ENCODE measurements at regions not wholly inside any gene's neighbourhood (a gene's known extent, or its start where the extent isn't known, plus 50 kb on each side); places are given as distances from the start of the nearest gene placed in this dataset.
"Not testable (repeated sequence)": the region's sequence is repeated elsewhere in the genome, so short reads cannot be mapped to it uniquely, and the experiment has no call there.

DNA sequence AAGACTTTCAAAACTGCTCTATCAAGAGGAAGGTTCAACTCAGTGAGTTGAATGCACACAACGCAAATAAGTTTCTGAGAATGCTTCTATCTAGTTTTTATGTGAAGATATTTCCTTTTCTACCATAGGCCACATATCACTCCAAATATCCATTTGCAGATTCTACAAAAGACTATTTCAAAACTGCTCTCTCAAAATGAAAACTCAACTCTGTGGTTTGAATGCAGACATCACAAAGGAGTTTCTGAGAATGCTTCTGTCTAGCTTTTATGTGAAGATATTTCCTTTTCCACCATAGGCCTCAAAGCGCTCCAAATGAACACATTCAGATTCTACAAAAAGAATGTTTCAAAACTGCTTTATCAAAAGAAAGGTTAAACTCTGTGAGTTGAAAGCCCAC lies 1093.1 kb upstream of the DEFB115 start:
- H4K20me1 ChIP-seq (ENCODE audit: insufficient read depth, low read length); H3K4me1 ChIP-seq (ENCODE audit: low read length); H3K9ac ChIP-seq (ENCODE audit: low read length); H3K9me3 ChIP-seq (ENCODE audit: insufficient read depth, low read length); H3K4me2 ChIP-seq (ENCODE audit: low read length); H3K4me3 ChIP-seq (ENCODE audit: low read length); H3K27me3 ChIP-seq (ENCODE audit: low read depth, low read length); H3K79me2 ChIP-seq (ENCODE audit: low read length); H3K27ac ChIP-seq (ENCODE audit: low read length); H2AFZ ChIP-seq (ENCODE audit: low read depth, low read length); H3K36me3 ChIP-seq (replicated peaks; ENCODE audit: low read depth, low read length): not testable (repeated sequence)

DNA sequence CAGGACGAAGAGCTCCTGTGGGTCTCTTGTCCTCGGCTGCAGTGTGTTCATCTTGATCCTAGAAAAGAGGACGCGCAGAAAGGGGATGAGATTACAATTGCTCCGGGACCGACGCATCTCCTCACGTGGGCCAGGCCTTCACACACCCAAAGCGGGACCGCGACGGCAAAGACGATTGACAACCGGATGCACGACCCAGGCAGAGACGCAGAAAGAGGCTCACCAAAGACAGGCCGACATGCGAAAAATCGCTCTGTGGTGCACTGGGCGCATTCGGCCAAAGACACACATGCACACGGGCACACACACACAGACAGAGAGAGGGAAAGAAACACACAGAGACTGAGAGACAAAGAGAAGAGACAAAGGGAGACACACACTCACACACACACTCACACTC lies 1089.9 kb upstream of the DEFB115 start:
- Histone ChIP-seq H3K9me3 (ENCODE audit: insufficient read depth, low read length) (no peaks in the 10 kb centered on the region), H3K27ac (ENCODE audit: low read length) (no peak overlapping the region), H3K4me3 (ENCODE audit: low read length) (no peak overlapping the region), H3K79me2 (ENCODE audit: low read length) (no peaks in the 10 kb centered on the region), H3K27me3 (ENCODE audit: low read depth, low read length) (no peaks in the 10 kb centered on the region), H3K36me3 (replicated peaks; ENCODE audit: low read depth, low read length) (no peaks in the 10 kb centered on the region), H3K4me1 (ENCODE audit: low read length) (no peaks in the 10 kb centered on the region), H4K20me1 (ENCODE audit: insufficient read depth, low read length) (no peaks in the 10 kb centered on the region), H3K4me2 (ENCODE audit: low read length) (no peak overlapping the region), H2AFZ (ENCODE audit: low read depth, low read length) (no peak overlapping the region), H3K9ac (ENCODE audit: low read length) (no peak overlapping the region)
- TF ChIP-seq, protein P1, sequence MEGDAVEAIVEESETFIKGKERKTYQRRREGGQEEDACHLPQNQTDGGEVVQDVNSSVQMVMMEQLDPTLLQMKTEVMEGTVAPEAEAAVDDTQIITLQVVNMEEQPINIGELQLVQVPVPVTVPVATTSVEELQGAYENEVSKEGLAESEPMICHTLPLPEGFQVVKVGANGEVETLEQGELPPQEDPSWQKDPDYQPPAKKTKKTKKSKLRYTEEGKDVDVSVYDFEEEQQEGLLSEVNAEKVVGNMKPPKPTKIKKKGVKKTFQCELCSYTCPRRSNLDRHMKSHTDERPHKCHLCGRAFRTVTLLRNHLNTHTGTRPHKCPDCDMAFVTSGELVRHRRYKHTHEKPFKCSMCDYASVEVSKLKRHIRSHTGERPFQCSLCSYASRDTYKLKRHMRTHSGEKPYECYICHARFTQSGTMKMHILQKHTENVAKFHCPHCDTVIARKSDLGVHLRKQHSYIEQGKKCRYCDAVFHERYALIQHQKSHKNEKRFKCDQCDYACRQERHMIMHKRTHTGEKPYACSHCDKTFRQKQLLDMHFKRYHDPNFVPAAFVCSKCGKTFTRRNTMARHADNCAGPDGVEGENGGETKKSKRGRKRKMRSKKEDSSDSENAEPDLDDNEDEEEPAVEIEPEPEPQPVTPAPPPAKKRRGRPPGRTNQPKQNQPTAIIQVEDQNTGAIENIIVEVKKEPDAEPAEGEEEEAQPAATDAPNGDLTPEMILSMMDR (IDR thresholded peaks at IDR 0.05; ENCODE audit: low read depth, low read length): no peak
- no peak for TF ChIP-seq EZH2phosphoT487 (IDR thresholded peaks at IDR 0.05; ENCODE audit: low read depth)

DNA sequence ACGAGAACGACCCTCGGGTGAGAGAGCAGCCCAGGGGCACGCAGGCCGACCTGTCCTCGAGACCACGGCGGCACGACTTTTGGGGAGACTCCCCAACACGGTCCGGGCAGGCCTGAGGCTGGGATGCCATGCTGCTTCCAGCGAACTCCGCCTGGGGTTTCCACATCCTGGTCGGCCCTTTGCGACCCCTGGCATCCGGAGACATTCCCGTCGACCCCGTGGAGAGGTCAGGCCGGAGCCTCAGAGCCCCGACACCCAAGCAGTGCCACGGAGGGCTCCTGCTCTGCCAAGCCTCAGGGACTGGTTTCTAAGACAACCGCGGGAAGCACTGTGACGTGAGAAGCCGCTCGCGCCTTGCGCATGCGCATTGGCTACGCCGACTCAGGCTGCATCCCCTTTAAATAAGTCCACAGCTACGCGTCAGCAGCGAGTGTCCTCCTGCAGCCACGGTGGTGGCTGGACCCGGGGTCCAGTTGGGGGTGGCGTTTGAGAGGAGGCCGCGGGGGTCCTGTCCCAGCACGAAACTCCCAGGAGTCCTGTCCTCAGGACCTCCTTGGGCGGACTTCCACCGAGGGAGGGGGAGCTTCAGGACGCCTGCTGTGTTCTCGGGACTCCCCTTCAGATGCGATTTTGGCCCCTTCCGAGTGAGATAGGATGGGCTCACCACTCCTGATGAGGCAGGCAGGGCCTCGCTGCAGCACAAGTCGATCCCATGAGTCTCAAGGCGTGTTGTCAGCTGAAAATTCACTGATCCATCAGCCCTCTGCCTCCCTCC lies 1089.3 kb upstream of the DEFB115 start:
- H2AFZ ChIP-seq (ENCODE audit: low read depth, low read length): no peak overlapping the region
- H3K4me2 ChIP-seq (ENCODE audit: low read length): no peak overlapping the region
- H3K27ac ChIP-seq (ENCODE audit: low read length): no peak overlapping the region
- no peaks in the 10 kb centered on the region for H3K36me3 ChIP-seq (replicated peaks; ENCODE audit: low read depth, low read length)
- H3K4me3 ChIP-seq (ENCODE audit: low read length): no peak overlapping the region
- no peaks in the 10 kb centered on the region for H3K4me1 ChIP-seq (ENCODE audit: low read length)
- no peaks in the 10 kb centered on the region for H3K79me2 ChIP-seq (ENCODE audit: low read length)
- H3K9me3 ChIP-seq (ENCODE audit: insufficient read depth, low read length): no peaks in the 10 kb centered on the region
- TF ChIP-seq, protein P1 (IDR thresholded peaks at IDR 0.05; ENCODE audit: low read depth, low read length): no peak
- no peak for TF ChIP-seq EZH2phosphoT487 (IDR thresholded peaks at IDR 0.05; ENCODE audit: low read depth)
- H3K9ac ChIP-seq (ENCODE audit: low read length): no peak overlapping the region
- H4K20me1 ChIP-seq (ENCODE audit: insufficient read depth, low read length): no peaks in the 10 kb centered on the region
- H3K27me3 ChIP-seq (ENCODE audit: low read depth, low read length): no peaks in the 10 kb centered on the region

DNA sequence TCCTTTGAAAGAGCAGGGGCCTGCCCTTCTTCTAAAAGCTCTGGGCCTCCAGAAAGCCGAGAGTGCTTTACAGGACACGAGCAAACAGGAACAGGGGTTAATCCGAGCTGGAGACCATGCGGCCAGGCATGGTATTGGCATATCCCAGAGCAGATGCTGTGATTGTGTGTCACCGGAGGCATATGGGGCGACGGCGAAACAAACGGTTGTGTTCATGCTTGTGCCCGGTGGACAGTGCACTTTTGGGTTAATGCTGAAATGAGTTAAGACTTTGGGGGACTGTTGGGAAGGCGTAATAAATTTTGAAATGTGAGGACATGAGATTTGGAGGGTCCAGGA lies 1088.7 kb upstream of the DEFB115 start:
- no peaks in the 10 kb centered on the region for H3K36me3 ChIP-seq (replicated peaks; ENCODE audit: low read depth, low read length)
- no peaks in the 10 kb centered on the region for H4K20me1 ChIP-seq (ENCODE audit: insufficient read depth, low read length)
- H3K9ac ChIP-seq (ENCODE audit: low read length): no peak overlapping the region
- H3K79me2 ChIP-seq (ENCODE audit: low read length): no peaks in the 10 kb centered on the region
- no peak overlapping the region for H3K4me2 ChIP-seq (ENCODE audit: low read length)
- no peaks in the 10 kb centered on the region for H3K9me3 ChIP-seq (ENCODE audit: insufficient read depth, low read length)
- H3K27ac ChIP-seq (ENCODE audit: low read length): no peak overlapping the region
- no peaks in the 10 kb centered on the region for H3K4me1 ChIP-seq (ENCODE audit: low read length)
- TF ChIP-seq, protein P1 (IDR thresholded peaks at IDR 0.05; ENCODE audit: low read depth, low read length): no peak
- no peak for TF ChIP-seq EZH2phosphoT487 (IDR thresholded peaks at IDR 0.05; ENCODE audit: low read depth)
- H2AFZ ChIP-seq (ENCODE audit: low read depth, low read length): no peak overlapping the region
- H3K4me3 ChIP-seq (ENCODE audit: low read length): no peak overlapping the region
- H3K27me3 ChIP-seq (ENCODE audit: low read depth, low read length): no peaks in the 10 kb centered on the region

All from OCI-LY3 (cell line).